ENCODE measurements at regions not wholly inside any gene's neighbourhood (a gene's known extent, or its start where the extent isn't known, plus 50 kb on each side); places are given as distances from the start of the nearest gene placed in this dataset.
"Not testable (repeated sequence)": the region's sequence is repeated elsewhere in the genome, so short reads cannot be mapped to it uniquely, and the experiment has no call there.

- DNase-seq (ENCODE audit: low read depth) = no peak
- TF ChIP-seq CTCF (IDR thresholded peaks at IDR 0.05; ENCODE audit: insufficient read depth, low read length, poor library complexity, severe bottlenecking) = no peak
- Histone ChIP-seq H3K36me3 (ENCODE audit: control insufficient read depth, insufficient read depth, low read length) (no peaks in the 10 kb centered on the region), H3K4me3 (ENCODE audit: low read depth, low read length) (no peak overlapping the region), H3K27me3 (ENCODE audit: control insufficient read depth, insufficient read depth, low read length) (no peaks in the 10 kb centered on the region)
These were observed 216.1 kb downstream of the GLRX3 start for GRCh38 chr10:130352291-130352645.

- H3K36me3 ChIP-seq (ENCODE audit: control insufficient read depth, insufficient read depth, low read length) = no peaks in the 10 kb centered on the region
- TF ChIP-seq CTCF (IDR thresholded peaks at IDR 0.05; ENCODE audit: insufficient read depth, low read length, poor library complexity, severe bottlenecking) = no peak
- no peak overlapping the region for H3K4me3 ChIP-seq (ENCODE audit: low read depth, low read length)
- DNase-seq (ENCODE audit: low read depth) = no peak
- H3K27me3 ChIP-seq (ENCODE audit: control insufficient read depth, insufficient read depth, low read length) = no peaks in the 10 kb centered on the region
These were observed 217.9 kb downstream of the GLRX3 start for GRCh38 chr10:130353928-130354572.

GRCh38 chr10:130354573-130354954 is 218.4 kb downstream of the GLRX3 start:
- no peak for TF ChIP-seq CTCF (IDR thresholded peaks at IDR 0.05; ENCODE audit: insufficient read depth, low read length, poor library complexity, severe bottlenecking)
- Histone ChIP-seq H3K27me3 (ENCODE audit: control insufficient read depth, insufficient read depth, low read length) (no peaks in the 10 kb centered on the region), H3K36me3 (ENCODE audit: control insufficient read depth, insufficient read depth, low read length) (no peaks in the 10 kb centered on the region)

GRCh38 chr10:130354976-130355795 is 219.0 kb downstream of the GLRX3 start:
- DNase-seq (ENCODE audit: low read depth) = no peak
- no peak overlapping the region for H3K4me3 ChIP-seq (ENCODE audit: low read depth, low read length)
- no peaks in the 10 kb centered on the region for H3K27me3 ChIP-seq (ENCODE audit: control insufficient read depth, insufficient read depth, low read length)
- TF ChIP-seq CTCF (IDR thresholded peaks at IDR 0.05; ENCODE audit: insufficient read depth, low read length, poor library complexity, severe bottlenecking) = no peak
- no peaks in the 10 kb centered on the region for H3K36me3 ChIP-seq (ENCODE audit: control insufficient read depth, insufficient read depth, low read length)

More at GRCh38 chr10:130354573-130354954, 218.4 kb downstream of the GLRX3 start:
- no peak for DNase-seq (ENCODE audit: low read depth)
- H3K4me3 ChIP-seq (ENCODE audit: low read depth, low read length) = no peak overlapping the region

GRCh38 chr10:130356429-130356828 is 220.2 kb downstream of the GLRX3 start:
- not testable (repeated sequence) for H3K36me3 ChIP-seq (ENCODE audit: control insufficient read depth, insufficient read depth, low read length); H3K4me3 ChIP-seq (ENCODE audit: low read depth, low read length); DNase-seq (ENCODE audit: low read depth); H3K27me3 ChIP-seq (ENCODE audit: control insufficient read depth, insufficient read depth, low read length)

GRCh38 chr10:130357226-130357625 is 221.0 kb downstream of the GLRX3 start:
- H3K27me3 ChIP-seq (ENCODE audit: control insufficient read depth, insufficient read depth, low read length) = no peaks in the 10 kb centered on the region
- TF ChIP-seq CTCF (IDR thresholded peaks at IDR 0.05; ENCODE audit: insufficient read depth, low read length, poor library complexity, severe bottlenecking) = no peak
- no peak for DNase-seq (ENCODE audit: low read depth)
- H3K36me3 ChIP-seq (ENCODE audit: control insufficient read depth, insufficient read depth, low read length) = no peaks in the 10 kb centered on the region
- H3K4me3 ChIP-seq (ENCODE audit: low read depth, low read length) = no peak overlapping the region
